ENCODE measurements at regions not wholly inside any gene's neighbourhood (a gene's known extent, or its start where the extent isn't known, plus 50 kb on each side); places are given as distances from the start of the nearest gene placed in this dataset.

- no peak for DNase-seq (ENCODE audit: low spot score)
- in situ Hi-C loops (cut with HindIII; ENCODE audit: low sequenced_read_pairs), result no loop called here
These were observed 497.9 kb upstream of the JARID2 start for GRCh38 chr6:14747881-14748520.

- in situ Hi-C loops (cut with HindIII; ENCODE audit: low sequenced_read_pairs), result no loop called here
- no peak for DNase-seq (ENCODE audit: low spot score)
These were observed 497.2 kb upstream of the JARID2 start for GRCh38 chr6:14748679-14749078.

- in situ Hi-C loops (cut with HindIII; ENCODE audit: low sequenced_read_pairs), result no loop called here
These were observed 495.7 kb upstream of the JARID2 start for GRCh38 chr6:14750059-14750661.

GRCh38 chr6:14751645-14752175 is 494.2 kb upstream of the JARID2 start:
- no peak for DNase-seq (ENCODE audit: low spot score)
- in situ Hi-C loops (cut with HindIII; ENCODE audit: low sequenced_read_pairs), result no loop called here

More at GRCh38 chr6:14750059-14750661, 495.7 kb upstream of the JARID2 start:
- no peak for DNase-seq (ENCODE audit: low spot score)

GRCh38 chr6:14754751-14755513 is 490.9 kb upstream of the JARID2 start:
- in situ Hi-C loops (cut with HindIII; ENCODE audit: low sequenced_read_pairs), result no loop called here
- no peak for DNase-seq (ENCODE audit: low spot score)

GRCh38 chr6:14756340-14756739 is 489.5 kb upstream of the JARID2 start:
- DNase-seq (ENCODE audit: low spot score), result no peak
- in situ Hi-C loops (cut with HindIII; ENCODE audit: low sequenced_read_pairs), result no loop called here

- DNase-seq (ENCODE audit: low spot score), result no peak
- in situ Hi-C loops (cut with HindIII; ENCODE audit: low sequenced_read_pairs), result no loop called here
These were observed 488.9 kb upstream of the JARID2 start for GRCh38 chr6:14757014-14757413.

- in situ Hi-C loops (cut with HindIII; ENCODE audit: low sequenced_read_pairs), result no loop called here
- DNase-seq (ENCODE audit: low spot score), result no peak
These were observed 488.5 kb upstream of the JARID2 start for GRCh38 chr6:14757418-14757817.

GRCh38 chr6:14758421-14759081 is 487.3 kb upstream of the JARID2 start:
- in situ Hi-C loops (cut with HindIII; ENCODE audit: low sequenced_read_pairs), result no loop called here
- DNase-seq (ENCODE audit: low spot score), result peak; percentile 62

- in situ Hi-C loops (cut with HindIII; ENCODE audit: low sequenced_read_pairs), result no loop called here
- peak; percentile 13 for DNase-seq (ENCODE audit: low spot score)
These were observed 485.7 kb upstream of the JARID2 start for GRCh38 chr6:14759976-14760672.

- in situ Hi-C loops (cut with HindIII; ENCODE audit: low sequenced_read_pairs), result no loop called here
- DNase-seq (ENCODE audit: low spot score), result no peak
These were observed 483.8 kb upstream of the JARID2 start for GRCh38 chr6:14762077-14762476.

GRCh38 chr6:14763139-14763538 is 482.7 kb upstream of the JARID2 start:
- no peak for DNase-seq (ENCODE audit: low spot score)
- in situ Hi-C loops (cut with HindIII; ENCODE audit: low sequenced_read_pairs), result no loop called here

GRCh38 chr6:14763616-14764015 is 482.3 kb upstream of the JARID2 start:
- in situ Hi-C loops (cut with HindIII; ENCODE audit: low sequenced_read_pairs), result no loop called here
- DNase-seq (ENCODE audit: low spot score), result no peak

- no peak for DNase-seq (ENCODE audit: low spot score)
- in situ Hi-C loops (cut with HindIII; ENCODE audit: low sequenced_read_pairs), result no loop called here
These were observed 480.8 kb upstream of the JARID2 start for GRCh38 chr6:14765106-14765505.

GRCh38 chr6:14765721-14766390 is 480.0 kb upstream of the JARID2 start:
- DNase-seq (ENCODE audit: low spot score), result no peak
- in situ Hi-C loops (cut with HindIII; ENCODE audit: low sequenced_read_pairs), result no loop called here

GRCh38 chr6:14766391-14766994 is 479.4 kb upstream of the JARID2 start:
- no peak for DNase-seq (ENCODE audit: low spot score)
- in situ Hi-C loops (cut with HindIII; ENCODE audit: low sequenced_read_pairs), result no loop called here

- in situ Hi-C loops (cut with HindIII; ENCODE audit: low sequenced_read_pairs), result no loop called here
- DNase-seq (ENCODE audit: low spot score), result peak; percentile 46
These were observed 478.6 kb upstream of the JARID2 start for GRCh38 chr6:14767226-14767625.

- no peak for DNase-seq (ENCODE audit: low spot score)
- in situ Hi-C loops (cut with HindIII; ENCODE audit: low sequenced_read_pairs), result no loop called here
These were observed 475.8 kb upstream of the JARID2 start for GRCh38 chr6:14770040-14770439.
